Endothelial cell of hepatic sinusoid (primary cell): ENCODE measurements at regions not wholly inside any gene's neighbourhood (a gene's known extent, or its start where the extent isn't known, plus 50 kb on each side); places are given as distances from the start of the nearest gene placed in this dataset.

Source experiments
- in situ Hi-C: cut with HindIII; loops from 2 replicates; pipeline ENCODE4 v1.10.0; 2017; ENCODE audit warnings: low sequenced_read_pairs

DNA sequence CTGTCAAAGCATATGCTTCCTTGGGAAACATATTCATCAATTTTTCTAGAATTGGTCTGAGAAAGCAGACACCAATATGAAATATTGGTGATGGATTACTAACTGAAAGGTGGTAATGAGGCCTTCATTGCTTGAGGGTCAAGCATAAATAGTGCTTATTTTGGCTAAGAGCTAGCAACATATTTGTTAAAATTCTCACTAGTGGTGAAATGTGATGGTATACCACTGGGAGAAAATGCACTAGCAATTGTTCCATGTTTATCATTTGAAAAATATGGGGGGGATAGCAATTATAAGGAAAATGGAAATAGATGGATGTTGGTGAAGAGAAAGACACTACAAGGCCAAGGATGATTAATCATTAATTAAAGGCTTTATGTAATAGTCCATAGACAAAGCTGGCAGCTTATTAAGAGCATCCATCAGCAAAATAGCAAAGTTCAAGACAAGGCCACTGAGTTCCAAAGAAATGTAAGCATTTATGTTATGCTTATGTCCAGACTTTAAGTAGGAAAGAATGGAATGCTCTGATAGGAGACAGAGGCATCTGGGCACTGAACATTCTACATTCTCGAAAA, 253.7 kb upstream of the PRDM9 start:
- in situ Hi-C loops = no loop called here

DNA sequence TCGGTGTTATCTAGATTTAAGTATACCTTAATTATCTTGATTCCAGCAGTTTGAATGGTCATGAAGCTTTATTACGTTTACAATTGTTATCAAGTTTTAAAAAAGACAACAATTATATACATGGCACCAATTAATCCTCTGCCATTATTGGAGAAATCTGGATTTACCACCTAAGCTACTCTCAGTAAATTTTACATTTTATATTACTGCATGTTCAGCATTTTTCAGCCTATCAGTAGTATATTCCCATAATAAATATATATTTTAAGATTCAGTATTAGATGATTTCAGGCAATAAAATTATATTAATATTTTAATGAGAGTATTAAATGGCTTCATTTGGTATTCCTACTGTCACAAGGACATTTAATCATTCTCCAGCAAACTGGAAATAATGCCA, 264.5 kb upstream of the PRDM9 start:
- in situ Hi-C loops = no loop called here

DNA sequence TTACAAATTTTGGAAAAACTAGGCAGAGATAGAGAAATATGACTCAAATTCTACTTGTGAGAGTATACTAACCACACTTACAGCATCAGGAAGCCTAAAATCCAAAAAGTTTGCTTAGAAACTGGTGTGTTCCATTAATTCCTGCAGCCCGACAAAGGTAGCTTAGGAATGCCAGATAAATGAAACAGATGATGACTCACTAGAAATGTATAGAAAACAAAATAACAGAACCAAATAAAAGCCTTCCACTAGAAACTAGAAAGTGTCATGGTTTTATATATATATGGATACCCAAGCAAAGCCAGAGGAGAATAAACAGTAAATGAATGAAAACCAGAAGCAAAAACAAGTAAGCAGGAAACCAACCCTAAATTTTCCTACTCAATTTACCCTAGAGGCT, 272.2 kb upstream of the PRDM9 start:
- in situ Hi-C loops = no loop called here

DNA sequence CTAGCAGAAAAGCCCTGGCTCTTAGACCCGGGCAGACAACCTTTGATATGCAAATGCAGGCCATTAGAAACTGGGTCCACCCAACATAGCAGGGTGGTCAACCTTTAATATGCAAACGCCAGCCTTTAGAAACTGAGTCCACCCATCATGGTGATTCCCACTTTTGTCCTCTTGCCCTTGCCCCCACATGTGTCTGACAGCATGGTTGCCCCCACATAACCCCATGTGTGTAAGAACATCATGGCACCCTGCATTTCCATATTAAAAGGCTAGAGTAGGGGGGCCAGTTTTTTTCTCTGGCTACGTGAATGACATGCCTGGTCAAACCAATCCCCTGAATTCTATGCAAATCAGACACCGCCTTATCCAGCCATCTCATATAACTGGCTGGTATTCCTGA, 273.2 kb upstream of the PRDM9 start:
- in situ Hi-C loops = no loop called here

DNA sequence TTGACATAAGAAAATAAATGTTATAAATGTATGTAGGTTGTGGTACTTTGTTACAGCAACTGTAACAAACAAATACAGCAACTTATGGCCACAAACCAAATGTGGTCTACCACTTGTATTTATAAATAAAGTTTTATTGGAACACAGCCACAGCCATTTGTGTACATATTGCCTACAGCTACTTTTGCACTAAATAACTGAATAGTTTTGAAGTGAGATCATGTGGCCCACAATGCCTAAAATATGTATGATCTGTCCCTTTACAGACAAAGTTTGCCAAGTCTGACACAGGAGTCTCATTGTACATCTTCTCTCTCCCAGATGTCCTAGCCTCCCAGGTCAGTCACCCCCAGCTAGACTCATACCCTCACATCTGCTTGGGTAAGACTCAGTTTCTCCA, 283.6 kb upstream of the PRDM9 start:
- in situ Hi-C loops = no loop called here

DNA sequence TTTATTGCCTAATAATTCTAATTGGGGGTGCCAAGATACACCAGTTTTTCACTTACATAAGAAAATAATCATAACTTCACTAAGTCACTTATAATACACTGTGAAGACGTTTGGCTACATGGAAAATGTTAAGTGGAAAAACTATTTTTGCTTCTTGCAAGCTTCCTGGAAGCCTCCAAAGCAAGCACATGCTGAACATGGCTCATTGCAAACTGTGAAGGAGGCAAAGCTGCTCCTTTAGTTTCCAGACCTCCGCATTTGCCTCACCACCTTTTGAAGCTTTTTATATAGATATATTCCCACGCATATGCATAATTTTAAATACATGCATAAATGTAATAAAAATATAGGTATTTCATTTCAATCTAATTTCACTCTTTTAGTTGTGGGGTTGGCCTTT, 285.6 kb upstream of the PRDM9 start:
- in situ Hi-C loops = no loop called here

DNA sequence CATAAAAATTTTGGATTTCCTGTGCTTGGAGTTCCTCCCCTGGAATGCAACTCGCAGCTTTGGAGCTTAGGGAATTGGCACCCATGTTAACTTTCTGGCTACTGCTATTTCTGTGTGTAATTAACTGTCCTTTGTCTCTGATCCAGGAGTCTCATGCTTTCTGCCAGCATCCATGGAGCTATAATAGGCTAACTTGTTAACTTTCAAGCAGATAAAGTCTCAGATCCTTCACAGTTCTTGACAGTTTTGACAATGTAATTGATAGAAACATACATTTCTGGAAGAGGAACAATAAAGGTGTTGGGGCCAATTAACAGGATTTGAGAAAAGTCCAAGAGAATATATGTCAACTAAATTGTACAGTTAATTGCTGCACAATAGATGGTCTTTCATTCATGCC, 290.2 kb upstream of the PRDM9 start:
- in situ Hi-C loops = no loop called here

DNA sequence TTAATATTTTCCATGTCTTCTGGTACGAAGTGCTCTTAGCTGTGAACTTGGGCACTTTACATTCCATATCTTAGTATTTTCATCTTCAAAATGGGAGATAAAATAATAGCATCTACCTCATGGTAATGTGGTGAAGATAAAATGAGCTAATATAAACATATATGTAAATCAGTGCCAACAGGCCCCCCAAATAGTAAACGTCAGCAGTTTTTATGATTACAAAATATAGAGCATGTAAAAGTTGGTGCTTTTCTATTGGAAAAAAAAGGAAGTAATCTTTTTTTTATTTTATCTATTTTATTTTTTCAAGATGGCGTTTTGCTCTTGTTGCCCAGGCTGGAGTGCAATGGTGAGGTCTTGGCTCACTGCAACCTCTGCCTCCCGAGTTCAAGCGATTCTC, 291.1 kb upstream of the PRDM9 start:
- in situ Hi-C loops = no loop called here

DNA sequence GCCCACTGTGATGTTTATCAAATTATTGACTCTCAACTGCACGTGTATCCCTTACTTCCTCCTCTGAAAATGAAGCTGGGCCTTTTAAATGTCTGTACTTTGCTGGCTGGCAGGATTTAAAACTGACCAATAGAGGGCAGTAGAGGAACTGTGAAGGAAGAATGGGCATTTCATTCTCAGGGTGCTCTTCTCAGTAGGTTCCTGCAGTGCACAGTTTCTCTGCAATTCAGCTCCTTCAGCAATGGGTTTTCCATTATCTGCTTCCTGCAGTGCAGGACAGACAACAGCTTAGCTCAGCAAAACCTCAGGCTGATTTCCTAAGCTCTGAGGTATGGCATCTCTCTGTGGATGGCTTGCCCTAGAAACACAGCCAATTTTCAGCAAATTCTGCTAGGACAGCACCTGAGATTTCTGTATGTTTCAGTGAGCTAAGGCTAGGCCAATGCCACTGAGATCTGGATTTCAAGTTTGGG, 298.4 kb upstream of the PRDM9 start:
- in situ Hi-C loops = no loop called here

DNA sequence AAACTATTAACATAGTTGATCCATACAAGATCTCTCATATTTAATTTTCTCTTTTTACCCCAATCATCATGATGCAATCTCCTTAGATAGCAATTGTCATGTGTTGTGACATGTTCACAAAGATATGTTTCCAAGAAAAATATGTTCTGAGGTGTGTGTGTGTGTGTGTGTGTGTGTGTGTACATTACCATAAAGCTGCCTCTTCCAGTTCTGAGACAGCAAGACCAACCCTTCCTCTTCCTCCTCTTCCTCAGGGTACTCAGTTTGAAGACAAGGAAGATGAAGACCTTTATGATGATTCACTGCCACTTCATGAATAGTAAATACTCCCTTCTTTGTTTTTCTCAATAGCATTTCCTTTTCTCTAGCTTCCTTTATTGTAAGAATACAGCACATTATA, 303.3 kb upstream of the PRDM9 start:
- in situ Hi-C loops = no loop called here

DNA sequence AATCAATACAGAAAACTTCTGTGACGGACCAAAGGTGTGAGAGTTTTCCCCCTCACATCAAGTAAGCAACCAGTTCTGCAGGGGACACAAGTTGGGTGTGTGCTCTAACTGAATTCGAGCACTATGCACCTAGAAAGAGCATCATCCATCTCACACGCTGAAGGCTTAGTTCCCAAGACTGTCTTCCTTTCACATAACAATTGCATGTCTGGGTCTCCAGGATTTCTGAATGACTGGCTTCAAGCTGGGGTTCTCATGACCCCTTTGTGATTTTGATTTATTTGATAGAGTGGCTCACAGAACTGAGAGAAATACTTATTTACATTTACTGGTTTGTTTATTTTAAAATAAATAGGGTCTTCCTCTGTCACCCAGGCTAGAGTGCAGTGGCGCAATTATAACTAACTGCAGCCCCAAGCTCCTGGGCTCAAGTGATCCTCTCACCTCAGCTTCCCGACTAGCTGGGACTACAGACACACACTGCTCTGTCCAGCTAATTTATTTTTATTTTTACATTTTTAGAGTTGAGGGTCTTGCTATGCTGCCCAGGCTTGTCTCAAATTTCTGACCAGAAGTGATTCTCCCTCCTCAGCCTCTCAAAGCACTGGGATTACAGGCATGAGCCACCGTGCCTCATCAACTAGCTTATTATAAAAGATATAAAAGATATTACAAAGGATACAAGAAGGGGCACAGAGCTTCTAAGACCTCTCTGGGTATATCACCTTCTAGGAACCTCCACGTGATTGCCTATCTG, 316.7 kb upstream of the CDH12 start:
- in situ Hi-C loops = no loop called here

DNA sequence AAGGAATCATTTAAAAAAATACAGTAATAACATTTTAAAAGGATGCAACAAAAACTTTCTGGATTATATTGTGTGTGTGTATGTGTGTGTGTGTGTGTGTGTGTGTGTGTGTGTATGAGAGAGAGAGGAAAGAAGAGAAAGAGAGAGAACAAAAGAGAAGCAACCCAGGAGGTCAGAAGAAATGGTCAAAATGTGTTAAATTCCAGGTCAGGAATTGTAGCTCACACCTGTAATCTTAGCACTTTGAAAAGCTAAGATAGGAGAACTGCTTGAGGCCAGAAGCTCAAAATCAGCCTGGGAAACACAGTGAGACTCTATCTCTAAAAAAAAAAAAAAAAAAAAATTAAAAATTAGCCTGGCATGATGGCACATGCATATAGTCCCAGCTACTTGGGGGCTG, 311.8 kb upstream of the CDH12 start:
- in situ Hi-C loops = no loop called here

DNA sequence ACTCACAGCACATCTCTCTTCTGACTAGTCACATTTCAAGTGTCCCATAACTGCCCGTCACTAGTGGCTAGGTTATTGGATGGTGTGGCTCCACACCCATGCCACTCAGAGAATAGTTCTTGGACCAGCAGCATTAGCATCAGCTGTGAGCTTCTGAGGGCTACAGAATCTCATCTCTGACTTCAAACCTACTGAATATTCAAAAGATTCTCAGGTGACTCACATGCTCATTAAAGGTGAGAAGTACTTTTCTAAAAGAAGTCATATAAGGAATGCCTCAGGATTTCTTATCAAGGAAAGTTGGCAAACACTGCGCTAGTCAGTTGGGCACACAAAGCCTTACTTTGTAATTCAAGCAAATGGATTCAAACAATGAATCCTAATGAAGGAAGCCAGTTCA, 305.0 kb upstream of the CDH12 start:
- in situ Hi-C loops = no loop called here

DNA sequence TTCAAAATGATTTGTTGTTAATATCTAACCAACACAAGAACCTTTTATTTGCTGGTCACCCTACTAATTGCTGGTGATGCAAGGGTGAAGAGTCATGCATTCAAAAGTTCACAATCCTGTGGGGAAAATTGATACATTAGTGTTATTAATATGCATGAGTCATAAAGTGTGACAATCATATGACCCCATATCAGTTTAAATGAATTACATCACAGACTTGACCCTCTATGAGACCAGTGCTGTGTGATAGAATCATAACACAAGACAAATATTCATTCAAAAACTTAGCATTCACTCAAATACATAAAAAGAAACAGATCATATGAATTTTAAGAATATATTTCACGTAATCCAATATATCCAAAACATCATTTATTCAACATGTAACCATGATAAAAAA, 304.6 kb upstream of the CDH12 start:
- in situ Hi-C loops = no loop called here

DNA sequence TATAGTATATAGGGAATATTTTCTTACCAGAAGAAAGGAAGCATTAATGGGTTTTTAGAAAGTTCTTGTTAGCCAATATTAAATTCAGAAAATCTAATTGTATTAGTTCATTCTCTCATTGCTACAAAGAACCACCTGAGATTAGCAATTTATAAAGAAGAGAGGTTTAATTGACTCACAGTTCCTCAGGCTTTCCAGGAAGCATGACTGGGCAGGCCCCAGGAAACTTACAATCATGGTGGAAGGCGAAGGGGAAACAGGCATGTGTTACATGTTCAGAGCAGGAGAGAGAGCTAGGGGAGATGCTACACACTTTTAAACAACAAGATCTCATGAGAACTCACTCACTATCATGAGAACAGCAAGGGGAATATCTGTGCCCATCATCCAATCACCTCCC, 304.0 kb upstream of the CDH12 start:
- in situ Hi-C loops = no loop called here

DNA sequence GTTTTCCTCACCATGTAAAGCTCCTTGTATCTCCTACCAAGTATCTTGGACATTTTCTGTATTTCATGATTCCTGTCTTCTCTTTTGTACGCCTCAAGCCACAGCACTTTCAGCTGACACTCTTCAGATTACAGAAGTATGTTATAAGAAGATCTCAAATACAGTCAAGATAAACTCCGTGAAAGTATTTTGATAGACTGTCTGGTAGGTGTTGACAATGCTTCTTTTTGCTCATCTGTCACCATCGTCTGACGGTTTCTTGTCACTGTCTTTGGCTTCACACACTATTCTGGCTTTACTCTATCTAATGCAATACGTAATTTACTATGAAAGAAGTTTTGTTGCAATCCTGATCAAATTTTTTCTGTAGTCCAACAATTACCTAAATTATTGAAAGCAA, 294.5 kb upstream of the CDH12 start:
- in situ Hi-C loops = no loop called here

DNA sequence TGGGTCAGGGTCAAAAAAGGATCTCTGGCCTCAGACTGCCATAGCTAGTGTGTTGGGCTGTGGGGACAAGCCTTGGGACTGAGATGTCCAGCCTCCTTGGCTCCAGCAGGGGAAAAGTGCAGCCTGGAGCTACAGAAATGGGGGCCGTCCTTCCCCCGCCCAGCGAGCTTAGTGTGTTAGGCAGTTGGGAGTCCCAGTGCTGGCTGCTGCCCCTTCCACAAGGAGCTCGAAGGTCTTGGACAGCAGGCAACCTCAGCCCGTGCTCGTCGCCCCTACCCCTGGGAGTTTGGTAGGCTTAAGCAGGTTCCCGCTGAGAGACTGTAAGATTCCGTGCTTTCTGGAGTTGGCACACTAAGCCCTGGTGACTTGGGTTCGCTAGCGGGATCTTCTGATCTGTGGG, 293.0 kb upstream of the CDH12 start:
- in situ Hi-C loops = no loop called here

DNA sequence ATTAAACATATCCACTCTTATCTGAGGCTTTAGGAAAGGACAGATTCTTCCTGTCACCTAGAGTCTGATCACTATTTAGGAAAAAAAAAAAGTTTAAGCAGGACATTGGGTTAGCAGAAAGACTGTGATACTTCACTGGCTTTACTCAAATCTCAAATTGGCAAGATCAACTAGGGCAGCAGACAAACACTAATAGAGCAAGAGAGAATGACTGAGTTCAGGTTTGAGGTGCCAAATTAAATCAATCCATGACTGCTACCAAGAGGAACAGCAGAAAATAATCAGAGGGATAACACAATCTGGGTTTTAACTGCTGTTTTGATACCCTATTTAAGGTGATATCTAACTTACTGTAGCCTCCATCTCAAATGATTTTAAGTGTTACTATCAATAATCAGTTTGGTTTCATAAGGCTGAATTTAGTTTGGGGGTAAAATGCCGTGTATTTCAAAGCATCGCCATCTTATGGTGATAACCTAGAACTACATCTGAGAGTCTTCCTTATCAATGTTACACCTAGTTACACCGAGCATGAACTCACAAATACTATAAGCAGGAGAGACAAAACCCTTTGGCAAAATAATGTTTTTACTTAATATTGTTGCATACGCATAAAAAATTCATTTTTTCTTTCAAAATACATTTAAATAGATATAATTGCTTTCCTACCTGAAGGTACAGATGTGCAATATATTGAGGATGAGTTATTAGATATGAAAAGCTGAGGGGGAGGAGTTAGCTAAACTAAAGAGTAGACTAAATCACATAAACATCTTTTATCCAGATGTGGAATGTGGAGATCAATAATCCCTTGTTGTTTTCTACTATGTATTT, 286.4 kb upstream of the CDH12 start:
- in situ Hi-C loops = no loop called here

DNA sequence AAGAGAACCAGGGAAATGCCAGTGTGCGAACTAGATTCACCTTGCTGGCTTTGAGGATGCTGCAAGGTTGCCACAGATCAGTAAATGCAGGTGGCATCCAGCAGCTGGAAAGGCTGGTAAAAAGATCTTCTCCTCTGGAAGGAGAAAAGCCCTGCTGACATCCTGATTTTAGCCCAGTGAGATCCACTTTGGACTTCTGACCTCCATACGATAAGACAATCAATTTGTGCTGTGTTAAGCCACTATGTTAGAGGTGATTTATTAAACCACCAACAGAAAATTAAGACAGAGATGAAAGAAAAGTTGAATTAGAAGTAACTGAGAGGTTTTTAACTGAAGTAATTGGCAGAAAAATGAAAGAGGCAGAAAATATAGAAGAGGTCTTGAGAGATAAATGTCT, 283.8 kb upstream of the CDH12 start:
- in situ Hi-C loops = no loop called here

DNA sequence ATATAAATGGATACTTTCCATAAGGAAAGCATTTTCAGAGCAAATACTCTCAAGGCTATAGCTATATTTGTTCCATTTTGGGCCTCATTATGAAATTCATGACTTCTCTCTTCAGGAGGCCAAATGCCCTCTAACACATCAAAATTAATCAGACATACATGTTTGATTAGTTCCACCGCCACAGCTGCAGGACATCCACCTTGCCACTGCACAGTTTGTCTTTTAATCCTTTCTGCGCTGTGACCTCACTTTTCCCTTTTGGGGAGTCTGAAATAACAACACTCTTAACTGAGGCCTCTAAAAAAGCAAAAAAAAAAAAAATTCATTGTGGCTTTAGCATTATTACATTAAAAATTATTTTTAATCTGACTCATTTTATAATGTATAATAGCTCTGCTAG, 279.1 kb upstream of the CDH12 start:
- in situ Hi-C loops = no loop called here

DNA sequence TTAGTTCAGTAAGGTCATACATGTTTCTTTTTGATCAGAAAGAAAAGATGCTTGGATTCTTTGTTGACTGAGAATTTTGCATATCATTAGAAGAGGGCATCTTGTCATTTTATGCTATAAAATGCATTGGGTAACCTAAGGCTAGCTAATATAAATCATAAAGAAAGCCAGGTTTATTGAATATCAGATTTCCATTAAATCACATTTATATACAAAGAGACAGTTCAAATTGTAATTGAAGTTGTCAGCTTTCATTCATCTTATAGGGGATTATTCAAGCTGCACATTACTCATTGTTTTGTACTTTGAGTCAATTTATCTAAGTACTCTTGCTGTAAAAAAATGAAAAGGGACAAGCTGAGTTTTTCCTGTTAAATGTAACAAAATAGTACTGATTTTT, 259.1 kb upstream of the CDH12 start:
- in situ Hi-C loops = no loop called here

DNA sequence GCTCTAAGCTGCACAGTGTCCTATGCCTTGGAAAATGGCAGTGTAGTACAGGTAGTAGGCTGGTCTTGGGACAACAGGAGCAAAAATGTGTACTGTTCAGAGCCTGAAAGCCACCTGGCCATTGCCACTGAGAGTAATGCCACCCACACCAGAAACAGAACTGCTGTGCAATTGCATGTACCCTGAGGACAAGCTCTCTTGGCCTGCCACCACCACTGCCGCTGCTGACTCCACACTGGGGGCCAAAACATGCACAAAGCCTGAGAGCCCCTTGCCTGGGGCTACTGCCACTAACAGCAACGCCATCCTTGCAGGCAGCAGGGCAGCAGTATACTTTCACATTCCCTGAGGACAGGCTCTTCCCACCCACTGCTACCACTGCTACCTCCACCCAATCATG, 251.9 kb upstream of the CDH12 start:
- in situ Hi-C loops = no loop called here
